ENCODE measurements at regions not wholly inside any gene's neighbourhood (a gene's known extent, or its start where the extent isn't known, plus 50 kb on each side); places are given as distances from the start of the nearest gene placed in this dataset.

- no peak for TF ChIP-seq GATA2 (IDR thresholded peaks at IDR 0.05; ENCODE audit: low read depth, low read length)
- TF ChIP-seq GATA3 (IDR thresholded peaks at IDR 0.05; ENCODE audit: low read depth, low read length), result no peak
These were observed 82.0 kb downstream of the UBIAD1 start for GRCh38 chr1:11354893-11355553.

All from SH-SY5Y (cell line).